DOHH2 (cell line): ENCODE measurements at regions not wholly inside any gene's neighbourhood (a gene's known extent, or its start where the extent isn't known, plus 50 kb on each side); places are given as distances from the start of the nearest gene placed in this dataset.

Experiments used
- H3F3A ChIP-seq: fragments of 200-600 bp; sonication (generic), shearing (Covaris generic); 2 replicates; pipeline ENCODE4 v1.6.0; 2016; ENCODE audit warnings: antibody characterized with exemption, mild to moderate bottlenecking; ENCODE audit not compliant: control insufficient read depth, insufficient read depth
- H3K27ac ChIP-seq: fragments of 200-600 bp; sonication (generic); 2 replicates; pipeline ENCODE4 v1.5.1; 2014; ENCODE audit warnings: low read depth, mild to moderate bottlenecking, low read length, moderate library complexity
- H3K27me3 ChIP-seq: fragments of 200-600 bp; sonication (generic); 2 replicates; pipeline ENCODE4 v1.6.1; 2014; ENCODE audit warnings: mild to moderate bottlenecking, low read length, mixed read lengths; ENCODE audit not compliant: control insufficient read depth
- H3K36me3 ChIP-seq: fragments of 200-600 bp; sonication (generic); 2 replicates; pipeline ENCODE4 v1.6.1; 2014; ENCODE audit warnings: mild to moderate bottlenecking, low read length, moderate library complexity, mixed read lengths; ENCODE audit not compliant: control insufficient read depth
- H3K4me1 ChIP-seq: fragments of 200-600 bp; sonication (generic); 2 replicates; pipeline ENCODE4 v1.6.1; 2014; ENCODE audit warnings: mild to moderate bottlenecking, low read length, mixed read lengths; ENCODE audit not compliant: control insufficient read depth
- H3K4me2 ChIP-seq: fragments of 200-600 bp; sonication (generic); 2 replicates; pipeline ENCODE4 v1.6.0; 2014; ENCODE audit warnings: mild to moderate bottlenecking, low read length, moderate library complexity
- H3K4me3 ChIP-seq: fragments of 200-600 bp; sonication (generic); 2 replicates; pipeline ENCODE4 v1.5.1; 2014; ENCODE audit warnings: mild to moderate bottlenecking, low read length, mixed read lengths
- H3K79me2 ChIP-seq: fragments of 200-600 bp; sonication (generic); 2 replicates; pipeline ENCODE4 v1.6.1; 2014; ENCODE audit warnings: mild to moderate bottlenecking, low read length, mixed read lengths; ENCODE audit not compliant: control insufficient read depth
- H3K9me2 ChIP-seq: fragments of 200-600 bp; sonication (generic); replicated peaks from 2 replicates; pipeline ENCODE4 v1.6.1; 2014; ENCODE audit warnings: mild to moderate bottlenecking, low read length, mixed read lengths; ENCODE audit not compliant: control insufficient read depth
- H3K9me3 ChIP-seq: fragments of 200-600 bp; sonication (generic); 2 replicates; pipeline ENCODE4 v1.6.1; 2014; ENCODE audit warnings: antibody characterized with exemption, low read length, mixed read lengths; ENCODE audit not compliant: control insufficient read depth, insufficient read depth
- H4K20me1 ChIP-seq: fragments of 200-600 bp; sonication (generic); 2 replicates; pipeline ENCODE4 v1.6.0; 2014; ENCODE audit warnings: low read depth, mild to moderate bottlenecking, antibody characterized with exemption, low read length, moderate library complexity; ENCODE audit not compliant: control insufficient read depth, insufficient read depth
- EZH2phosphoT487 ChIP-seq: fragments of 200-600 bp; sonication (generic); IDR thresholded peaks from 2 replicates; pipeline ENCODE4 v1.6.1; 2017; ENCODE audit warnings: borderline replicate concordance, mild to moderate bottlenecking, antibody characterized with exemption, low read length, moderate library complexity, mixed read lengths
- TF ChIP-seq, protein P1 (sequence below): fragments of 200-600 bp; sonication (generic); IDR thresholded peaks from one replicate; pipeline ENCODE4 v1.5.1; 2014; ENCODE audit warnings: antibody characterized with exemption, mild to moderate bottlenecking, low read depth, low read length; ENCODE audit not compliant: poor library complexity, severe bottlenecking

DNA sequence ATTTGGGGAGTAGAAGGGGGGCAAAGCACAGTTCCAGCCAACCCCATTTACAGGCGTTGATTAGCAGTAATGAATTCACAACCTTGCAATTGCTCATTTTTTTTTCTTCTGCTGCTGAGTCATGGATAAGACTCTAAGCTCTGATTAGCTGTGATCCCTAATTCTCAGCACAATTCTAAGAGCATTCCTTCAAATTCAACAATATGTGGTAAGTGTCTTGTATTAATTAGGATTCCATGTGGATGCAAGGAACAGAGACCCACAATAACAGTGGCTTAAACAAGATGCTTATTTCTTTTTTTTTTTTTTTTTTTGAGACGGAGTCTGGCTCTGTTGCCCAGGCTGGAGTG is 133.4 kb downstream of the PALM2AKAP2 start:
- Histone ChIP-seq H3K4me1 (peaks cover 99% of the 10 kb centered on the region), H3K9me2 (no peaks in the 10 kb centered on the region), H3K4me2 (peak overlapping the region; percentile 62), H3K9me3 (no peaks in the 10 kb centered on the region), H3K79me2 (no peaks in the 10 kb centered on the region; the same call in 1 of the 2 replicates), H3K27ac (peak overlapping the region; percentile 99), H3K4me3 (peak overlapping the region; percentile 62), H4K20me1 (no peaks in the 10 kb centered on the region), H3K36me3 (peaks cover 13% of the 10 kb centered on the region), H3F3A (peaks cover 72% of the 10 kb centered on the region), H3K27me3 (no peaks in the 10 kb centered on the region)
- no peak for TF ChIP-seq EZH2phosphoT487
- TF ChIP-seq, protein P1, sequence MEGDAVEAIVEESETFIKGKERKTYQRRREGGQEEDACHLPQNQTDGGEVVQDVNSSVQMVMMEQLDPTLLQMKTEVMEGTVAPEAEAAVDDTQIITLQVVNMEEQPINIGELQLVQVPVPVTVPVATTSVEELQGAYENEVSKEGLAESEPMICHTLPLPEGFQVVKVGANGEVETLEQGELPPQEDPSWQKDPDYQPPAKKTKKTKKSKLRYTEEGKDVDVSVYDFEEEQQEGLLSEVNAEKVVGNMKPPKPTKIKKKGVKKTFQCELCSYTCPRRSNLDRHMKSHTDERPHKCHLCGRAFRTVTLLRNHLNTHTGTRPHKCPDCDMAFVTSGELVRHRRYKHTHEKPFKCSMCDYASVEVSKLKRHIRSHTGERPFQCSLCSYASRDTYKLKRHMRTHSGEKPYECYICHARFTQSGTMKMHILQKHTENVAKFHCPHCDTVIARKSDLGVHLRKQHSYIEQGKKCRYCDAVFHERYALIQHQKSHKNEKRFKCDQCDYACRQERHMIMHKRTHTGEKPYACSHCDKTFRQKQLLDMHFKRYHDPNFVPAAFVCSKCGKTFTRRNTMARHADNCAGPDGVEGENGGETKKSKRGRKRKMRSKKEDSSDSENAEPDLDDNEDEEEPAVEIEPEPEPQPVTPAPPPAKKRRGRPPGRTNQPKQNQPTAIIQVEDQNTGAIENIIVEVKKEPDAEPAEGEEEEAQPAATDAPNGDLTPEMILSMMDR, result no peak

DNA sequence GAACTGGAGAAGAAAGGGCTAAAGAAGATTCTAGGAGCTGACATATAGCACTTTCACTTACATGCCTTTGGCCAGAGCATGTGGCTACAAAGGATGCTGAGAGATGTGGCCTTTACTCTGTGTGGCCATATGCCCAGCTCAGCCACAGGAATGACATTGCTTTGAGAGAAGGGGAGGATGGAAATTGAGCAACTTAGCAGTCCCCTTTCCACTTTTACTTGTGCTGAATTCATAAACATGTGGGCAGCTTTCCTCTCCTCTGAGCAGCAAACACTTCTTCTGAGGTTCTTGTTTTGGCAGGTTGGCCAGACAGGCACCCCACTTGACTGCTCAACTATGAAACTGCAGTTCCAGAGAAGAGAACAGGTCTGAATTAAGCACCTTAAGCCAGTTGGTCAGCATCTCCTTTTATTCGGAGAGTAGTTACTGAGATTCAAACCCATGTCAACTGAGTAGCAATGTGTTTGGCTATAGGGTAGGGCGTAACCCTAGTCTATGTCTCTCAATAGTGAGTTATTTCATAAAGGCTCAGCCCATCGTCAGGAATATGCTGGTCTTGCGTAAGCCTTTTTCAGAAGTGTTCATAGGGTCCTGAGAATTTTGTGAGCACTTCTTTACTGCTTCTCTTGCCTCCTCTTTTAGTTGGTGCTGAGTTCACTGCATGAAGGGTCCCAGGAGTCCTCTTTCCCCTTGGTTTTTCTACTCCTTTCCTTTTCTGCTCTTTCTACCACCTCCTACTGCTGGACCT is 134.5 kb downstream of the PALM2AKAP2 start:
- no peaks in the 10 kb centered on the region for H3K27me3 ChIP-seq
- H3K4me3 ChIP-seq, result peak overlapping the region; percentile 48
- no peaks in the 10 kb centered on the region for H3K9me3 ChIP-seq
- no peak for TF ChIP-seq EZH2phosphoT487
- TF ChIP-seq, protein P1, result no peak
- H3F3A ChIP-seq, result peaks cover 72% of the 10 kb centered on the region
- H4K20me1 ChIP-seq, result no peaks in the 10 kb centered on the region
- no peaks in the 10 kb centered on the region for H3K9me2 ChIP-seq
- H3K36me3 ChIP-seq, result peaks cover 20% of the 10 kb centered on the region
- H3K79me2 ChIP-seq, result no peaks in the 10 kb centered on the region; the same call in 1 of the 2 replicates
- peaks cover 99% of the 10 kb centered on the region for H3K4me1 ChIP-seq
- H3K27ac ChIP-seq, result peak overlapping the region; percentile 99
- peak overlapping the region; percentile 62 for H3K4me2 ChIP-seq

DNA sequence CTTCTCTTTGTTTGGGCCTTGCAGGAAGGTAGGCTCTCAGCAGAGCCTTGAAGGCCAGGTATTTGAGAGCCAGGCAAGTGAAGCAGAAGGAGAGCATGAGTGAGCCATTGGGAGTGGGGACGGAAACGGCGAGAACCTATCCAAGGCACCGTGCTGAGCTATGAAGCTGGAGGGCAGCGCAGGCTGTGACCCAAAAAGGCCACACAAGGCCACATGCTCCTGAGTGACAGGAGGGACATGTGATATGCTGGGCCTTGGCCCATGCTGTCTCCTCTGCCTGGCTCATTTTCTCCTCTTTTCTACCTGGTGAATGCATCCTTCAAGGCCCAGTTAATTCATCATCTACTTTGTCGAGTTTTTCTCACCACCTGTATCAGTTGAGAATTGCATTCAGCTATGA is 136.3 kb downstream of the PALM2AKAP2 start:
- no peaks in the 10 kb centered on the region; the same call in 1 of the 2 replicates for H3K79me2 ChIP-seq
- TF ChIP-seq, protein P1, result no peak
- no peak for TF ChIP-seq EZH2phosphoT487
- H3K4me1 ChIP-seq, result peaks cover 99% of the 10 kb centered on the region
- peak overlapping the region; percentile 84 for H3K4me2 ChIP-seq
- no peaks in the 10 kb centered on the region for H3K27me3 ChIP-seq
- peaks cover 66% of the 10 kb centered on the region for H3F3A ChIP-seq
- peak overlapping the region; percentile 65 for H3K4me3 ChIP-seq
- H4K20me1 ChIP-seq, result no peaks in the 10 kb centered on the region
- peak overlapping the region; percentile 99 for H3K27ac ChIP-seq
- no peaks in the 10 kb centered on the region for H3K9me2 ChIP-seq
- peaks cover 20% of the 10 kb centered on the region for H3K36me3 ChIP-seq
- H3K9me3 ChIP-seq, result no peaks in the 10 kb centered on the region
